ENCODE measurements at regions not wholly inside any gene's neighbourhood (a gene's known extent, or its start where the extent isn't known, plus 50 kb on each side); places are given as distances from the start of the nearest gene placed in this dataset.

GRCh38 chr6:44514085-44514484 is 126.6 kb downstream of the CDC5L start (continued):
- TF ChIP-seq ZNF394 (tag by site-specific recombination; IDR thresholded peaks at IDR 0.05; ENCODE audit: borderline replicate concordance) (no peak), ZNF132 (tag by site-specific recombination; IDR thresholded peaks at IDR 0.05; ENCODE audit: borderline replicate concordance) (no peak)

- ChIA-PET POLR2A (no interaction called here), CTCF (interaction anchor here (1.0 kb wide), 1 partner anchor 39 kb away, joined by 3 read pairs; no protein-coding TSS in a partner anchor)
- Histone ChIP-seq H3K9me3 (ENCODE audit: control insufficient read depth, insufficient read depth, low read depth, low read length) (no peaks in the 10 kb centered on the region), H3K4me3 (ENCODE audit: low read depth, low read length) (no peak overlapping the region), H3K27ac (ENCODE audit: extremely low read depth, low read depth, low read length) (no peak overlapping the region), H3K36me3 (ENCODE audit: control insufficient read depth in 2 of 2, insufficient read depth in 1 of 2, low read length in 2 of 2) (no peaks in the 10 kb centered on the region), H3K4me1 (ENCODE audit: control insufficient read depth, insufficient read depth, low read length) (no peaks in the 10 kb centered on the region)
- no peak for TF ChIP-seq ZBTB20 (tag by site-specific recombination; IDR thresholded peaks at IDR 0.05)
- TF ChIP-seq GLI4 (tag by site-specific recombination; IDR thresholded peaks at IDR 0.05), result no peak
- TF ChIP-seq ZNF654 (tag by site-specific recombination; IDR thresholded peaks at IDR 0.05; ENCODE audit: low read depth), result no peak
- no peak for TF ChIP-seq YY2 (tag by site-specific recombination; IDR thresholded peaks at IDR 0.05)
- TF ChIP-seq ZNF544 (tag by site-specific recombination; IDR thresholded peaks at IDR 0.05), result no peak
- peak; percentile 83 for TF ChIP-seq ZNF366 (tag by site-specific recombination; conservative IDR thresholded peaks at IDR 0.05)
- TF ChIP-seq ZNF19 (tag by site-specific recombination; IDR thresholded peaks at IDR 0.05; ENCODE audit: low read depth), result no peak
- TF ChIP-seq ZNF777 (tag by site-specific recombination; IDR thresholded peaks at IDR 0.05; ENCODE audit: borderline replicate concordance), result no peak
These were observed 127.2 kb downstream of the CDC5L start for GRCh38 chr6:44514576-44515193.

GRCh38 chr6:44522871-44523270 is 135.4 kb downstream of the CDC5L start:
- POLR2A ChIA-PET, result no interaction called here
- Histone ChIP-seq H3K4me1 (ENCODE audit: control insufficient read depth, insufficient read depth, low read length) (no peaks in the 10 kb centered on the region), H3K27ac (ENCODE audit: extremely low read depth, low read depth, low read length) (no peak overlapping the region), H3K9me3 (ENCODE audit: control insufficient read depth, insufficient read depth, low read depth, low read length) (no peaks in the 10 kb centered on the region), H3K4me3 (ENCODE audit: low read depth, low read length) (no peak overlapping the region), H3K36me3 (ENCODE audit: control insufficient read depth in 2 of 2, insufficient read depth in 1 of 2, low read length in 2 of 2) (no peaks in the 10 kb centered on the region)
- TF ChIP-seq HOXC10 (CRISPR knock-in tag; IDR thresholded peaks at IDR 0.05), result no peak
- no peak for TF ChIP-seq ZNF202 (tag by site-specific recombination; IDR thresholded peaks at IDR 0.05; ENCODE audit: borderline replicate concordance)
- no peak for TF ChIP-seq ZNF513 (tag by site-specific recombination; IDR thresholded peaks at IDR 0.05)
- TF ChIP-seq OVOL3 (tag by site-specific recombination; IDR thresholded peaks at IDR 0.05), result no peak
- TF ChIP-seq ZNF549 (tag by site-specific recombination; IDR thresholded peaks at IDR 0.05), result no peak
- no peak for TF ChIP-seq ZNF544 (tag by site-specific recombination; IDR thresholded peaks at IDR 0.05)
- no peak for TF ChIP-seq ZBTB20 (tag by site-specific recombination; IDR thresholded peaks at IDR 0.05)
- TF ChIP-seq ZNF433 (tag by site-specific recombination; IDR thresholded peaks at IDR 0.05; ENCODE audit: low read depth), result no peak
- TF ChIP-seq KLF17 (tag by site-specific recombination; IDR thresholded peaks at IDR 0.05), result no peak
- no peak for TF ChIP-seq ZNF426 (tag by site-specific recombination; IDR thresholded peaks at IDR 0.05)
- no peak for TF ChIP-seq SCRT1 (tag by site-specific recombination; IDR thresholded peaks at IDR 0.05; ENCODE audit: borderline replicate concordance)
- TF ChIP-seq ZSCAN4 (tag by site-specific recombination; IDR thresholded peaks at IDR 0.05), result no peak
- no peak for TF ChIP-seq ZNF660 (tag by site-specific recombination; IDR thresholded peaks at IDR 0.05)
- CTCF ChIA-PET, result interaction anchor here (0.6 to 1.6 kb wide), 2 partner anchors 47 to 58 kb away, joined by 3 to 4 read pairs; no protein-coding TSS in a partner anchor
